GM18511 (cell line): ENCODE measurements at regions not wholly inside any gene's neighbourhood (a gene's known extent, or its start where the extent isn't known, plus 50 kb on each side); places are given as distances from the start of the nearest gene placed in this dataset.

ENCODE experiments used
- ATAC-seq: cut with Tn5 transposase; IDR thresholded peaks from one replicate; pipeline ENCODE4 v1.9.1; 2021; ENCODE audit warnings: mild to moderate bottlenecking, moderate library complexity; ENCODE audit not compliant: unreplicated experiment

DNA sequence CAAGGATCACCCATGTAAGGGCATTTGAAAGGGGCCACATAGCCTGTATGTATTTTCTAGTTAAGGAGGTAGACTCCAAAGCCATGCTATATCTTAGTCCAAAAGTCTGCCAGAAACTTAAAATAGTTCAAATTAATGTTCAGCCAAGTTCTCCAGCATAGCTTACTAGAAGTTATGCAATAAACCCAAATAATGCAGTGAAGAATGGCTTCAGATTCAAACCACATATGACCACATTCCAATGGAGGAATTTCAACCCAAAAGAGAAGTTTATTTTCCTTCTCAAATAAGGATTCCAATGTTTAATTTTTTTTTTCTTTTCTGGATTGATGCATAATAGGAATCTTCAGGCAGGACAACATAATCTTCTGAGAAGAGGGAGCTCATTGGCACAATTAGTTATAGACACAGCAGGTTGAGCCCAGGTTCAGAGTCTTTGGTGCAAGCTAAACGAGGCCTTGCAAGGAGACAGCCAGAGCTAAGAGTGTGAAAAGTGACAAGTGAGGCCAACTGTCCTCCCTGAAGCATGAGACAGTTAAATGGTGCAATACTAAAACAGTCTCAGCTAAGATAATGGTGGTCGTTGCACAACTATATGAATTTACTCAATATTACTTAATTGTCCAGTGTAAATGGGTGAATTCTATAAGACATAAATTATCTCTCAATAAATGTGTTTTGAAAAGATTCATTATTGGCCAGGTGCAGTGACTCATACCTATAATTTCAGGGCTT, 598.8 kb upstream of the CDH4 start:
- no peak for ATAC-seq

DNA sequence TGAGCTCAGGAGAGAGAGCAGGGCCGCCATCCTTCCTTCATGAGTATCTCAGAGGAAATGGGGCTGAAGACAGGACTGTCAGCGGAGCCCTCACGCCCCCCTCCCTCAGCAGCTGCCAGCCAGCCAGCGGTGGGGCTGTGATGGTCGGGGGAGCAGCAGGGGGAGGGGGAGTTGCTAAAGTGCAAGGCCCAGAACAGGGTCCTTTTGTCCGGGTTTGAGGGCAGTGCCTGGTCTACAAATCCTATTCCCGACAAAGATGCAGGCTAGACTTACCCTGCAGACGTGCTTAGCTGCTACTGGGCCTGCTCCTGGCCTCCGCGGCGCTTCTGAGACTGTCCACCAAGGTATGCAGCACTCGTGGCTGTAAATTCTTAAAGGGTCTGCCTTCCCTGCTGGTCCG, 593.4 kb upstream of the CDH4 start:
- ATAC-seq = no peak

DNA sequence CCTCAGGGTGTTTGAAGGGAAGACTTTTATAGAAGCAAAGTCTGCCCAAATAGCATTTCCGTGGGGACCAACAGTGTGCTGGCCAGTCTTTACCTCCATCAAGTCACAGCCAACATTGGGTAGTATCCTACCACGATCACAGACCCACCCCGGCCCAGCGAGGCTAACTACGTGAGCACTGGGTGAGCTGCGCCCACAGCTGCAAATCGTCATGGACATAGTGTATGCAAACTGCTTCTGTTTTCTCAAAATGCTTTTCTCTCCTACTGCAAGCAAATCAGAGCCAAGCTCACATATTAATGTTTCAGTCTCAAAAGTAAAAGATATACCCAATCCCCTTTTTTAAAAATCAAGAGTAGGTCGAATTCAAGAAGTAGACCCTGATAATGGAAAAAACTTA, 592.8 kb upstream of the CDH4 start:
- no peak for ATAC-seq

DNA sequence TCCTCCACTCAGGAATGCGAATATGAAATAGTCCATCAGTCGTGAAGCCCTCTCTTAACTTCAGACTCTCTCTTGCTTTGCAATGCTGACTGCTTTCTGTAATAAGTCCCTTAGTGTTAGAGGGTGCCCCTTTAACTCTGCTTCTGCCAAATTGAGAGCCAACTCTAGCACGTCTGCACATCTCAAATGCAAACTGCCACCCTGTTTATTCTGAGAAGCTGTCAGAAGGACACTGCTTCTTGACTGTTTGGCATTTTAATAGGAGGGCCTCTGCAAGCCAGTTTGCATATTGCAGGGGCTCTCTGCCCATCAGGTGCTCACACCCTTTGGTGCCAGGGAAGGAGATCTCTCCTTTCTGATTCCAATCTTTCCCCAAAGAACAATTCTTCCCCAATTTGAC, 589.8 kb upstream of the CDH4 start:
- ATAC-seq = no peak

DNA sequence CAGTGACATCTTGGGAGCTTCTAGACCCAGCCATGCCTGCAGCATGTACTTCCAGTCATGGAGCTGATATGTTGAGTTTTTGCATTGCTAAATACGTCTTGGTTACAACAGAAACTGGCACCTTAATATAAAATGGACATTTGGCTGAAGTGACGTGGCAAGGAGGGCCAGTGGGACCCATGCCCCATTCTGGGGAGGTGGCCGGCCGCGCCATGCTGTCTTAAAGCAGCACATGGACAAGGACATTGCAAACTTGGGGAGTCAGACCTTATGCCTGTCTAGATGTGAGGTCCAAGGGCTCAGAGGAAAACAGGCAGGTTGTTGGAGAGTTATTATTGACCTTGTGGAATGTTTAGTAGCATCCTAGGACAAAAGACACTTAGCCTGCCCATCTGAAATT, 588.0 kb upstream of the CDH4 start:
- ATAC-seq = no peak

- ATAC-seq = no peak
These were observed 584.4 kb upstream of the CDH4 start for GRCh38 chr20:60667641-60668040.

DNA sequence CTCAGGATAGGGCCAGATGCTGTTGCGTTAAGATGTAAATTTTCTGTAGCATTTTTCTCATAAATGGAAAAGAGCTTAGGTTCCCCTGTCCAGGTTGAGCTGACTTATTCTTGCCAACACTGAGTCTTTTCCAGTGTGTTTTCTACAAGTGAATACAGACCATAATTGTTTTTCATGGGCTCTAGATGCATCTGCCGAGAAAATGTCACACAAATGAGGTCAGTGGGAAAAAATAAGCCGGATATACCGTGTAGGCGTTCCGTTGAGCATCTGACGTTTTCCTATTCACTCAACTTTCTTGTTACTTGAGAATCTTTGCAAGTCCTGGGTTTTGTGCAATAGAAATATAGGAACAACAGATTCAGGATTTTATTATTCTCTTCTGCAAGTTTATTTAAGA, 582.9 kb upstream of the CDH4 start:
- ATAC-seq = no peak

DNA sequence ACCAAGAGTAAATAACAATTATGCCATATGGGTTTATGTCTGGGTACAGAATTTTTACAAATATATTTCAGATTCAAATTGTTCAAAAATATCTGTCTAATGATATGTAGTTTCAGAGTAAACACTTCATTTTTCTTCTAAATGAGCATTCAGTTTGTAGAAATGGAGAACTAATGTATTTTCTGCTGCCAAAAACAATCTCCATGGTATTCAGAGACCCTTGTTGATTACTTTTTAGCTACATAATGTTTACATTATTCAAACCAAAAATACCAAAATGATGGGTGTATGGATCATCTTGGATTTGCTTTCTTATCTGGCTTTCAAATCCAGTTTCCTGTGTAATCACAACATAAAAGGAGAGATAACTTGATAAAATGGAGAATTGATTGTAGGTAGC, 576.0 kb upstream of the CDH4 start:
- ATAC-seq = no peak

DNA sequence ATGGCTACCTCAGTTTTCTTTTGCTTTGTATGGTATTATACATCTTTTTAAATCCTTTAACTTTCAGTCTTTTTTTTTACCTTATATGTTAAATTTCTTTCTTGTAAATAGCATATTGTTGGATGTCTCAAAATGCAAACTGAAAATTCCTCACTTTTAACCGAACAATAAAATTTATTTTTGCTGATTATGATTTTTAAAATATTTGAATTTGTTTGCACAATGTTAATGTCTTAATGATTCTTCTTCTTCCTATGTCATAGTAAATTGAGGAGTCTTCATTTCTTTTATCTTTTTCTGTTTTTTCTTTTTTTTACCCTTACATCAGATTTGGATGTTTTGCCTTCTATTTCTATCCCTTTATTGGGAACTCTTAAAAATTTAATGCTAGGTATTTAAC, 574.2 kb upstream of the CDH4 start:
- no peak for ATAC-seq

GRCh38 chr20:60680554-60680953, 571.5 kb upstream of the CDH4 start:
- no peak for ATAC-seq

DNA sequence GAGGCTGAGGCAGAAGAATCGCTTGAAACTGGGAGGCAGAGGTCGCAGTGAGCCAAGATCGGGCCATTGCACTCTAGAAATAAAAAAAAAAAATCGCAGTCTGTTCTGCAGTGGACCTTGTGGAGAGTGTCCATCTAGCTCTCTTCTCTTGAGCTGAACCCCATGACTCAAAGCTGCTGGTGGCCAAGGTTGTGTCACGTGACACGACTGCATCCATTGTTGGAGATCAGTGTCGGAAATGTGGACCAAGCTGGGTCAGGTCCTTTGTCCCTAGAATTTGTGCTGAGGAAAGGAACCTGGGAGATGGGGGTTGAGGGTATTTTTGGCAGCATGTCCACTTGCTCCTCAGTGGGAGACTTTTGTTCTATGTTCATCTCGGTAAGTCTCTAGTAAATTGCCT, 564.8 kb upstream of the CDH4 start:
- ATAC-seq = no peak

DNA sequence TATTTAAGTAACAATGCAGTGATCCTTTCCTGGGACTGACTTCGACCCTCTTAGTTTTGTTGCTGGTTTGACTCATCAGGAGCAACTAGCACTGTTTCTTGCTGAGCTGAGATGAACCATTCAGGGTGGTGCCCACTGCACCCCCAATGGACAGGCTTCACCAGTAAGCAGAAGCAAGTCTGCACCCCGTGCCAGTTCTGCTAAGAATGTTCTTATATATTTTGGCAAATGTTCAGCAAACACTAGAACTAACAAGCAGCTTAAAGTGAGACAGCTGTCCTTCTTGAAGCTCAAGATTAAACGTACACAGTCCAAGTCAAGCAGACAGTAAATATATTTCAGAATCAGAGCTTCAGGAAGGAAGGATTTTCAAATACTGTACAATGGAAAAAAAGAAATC, 561.3 kb upstream of the CDH4 start:
- no peak for ATAC-seq

- ATAC-seq = no peak
These were observed 560.0 kb upstream of the CDH4 start for GRCh38 chr20:60691966-60692615.

GRCh38 chr20:60693496-60694133, 558.4 kb upstream of the CDH4 start:
- ATAC-seq = no peak

- ATAC-seq = no peak
These were observed 557.3 kb upstream of the CDH4 start for GRCh38 chr20:60694763-60695162.

DNA sequence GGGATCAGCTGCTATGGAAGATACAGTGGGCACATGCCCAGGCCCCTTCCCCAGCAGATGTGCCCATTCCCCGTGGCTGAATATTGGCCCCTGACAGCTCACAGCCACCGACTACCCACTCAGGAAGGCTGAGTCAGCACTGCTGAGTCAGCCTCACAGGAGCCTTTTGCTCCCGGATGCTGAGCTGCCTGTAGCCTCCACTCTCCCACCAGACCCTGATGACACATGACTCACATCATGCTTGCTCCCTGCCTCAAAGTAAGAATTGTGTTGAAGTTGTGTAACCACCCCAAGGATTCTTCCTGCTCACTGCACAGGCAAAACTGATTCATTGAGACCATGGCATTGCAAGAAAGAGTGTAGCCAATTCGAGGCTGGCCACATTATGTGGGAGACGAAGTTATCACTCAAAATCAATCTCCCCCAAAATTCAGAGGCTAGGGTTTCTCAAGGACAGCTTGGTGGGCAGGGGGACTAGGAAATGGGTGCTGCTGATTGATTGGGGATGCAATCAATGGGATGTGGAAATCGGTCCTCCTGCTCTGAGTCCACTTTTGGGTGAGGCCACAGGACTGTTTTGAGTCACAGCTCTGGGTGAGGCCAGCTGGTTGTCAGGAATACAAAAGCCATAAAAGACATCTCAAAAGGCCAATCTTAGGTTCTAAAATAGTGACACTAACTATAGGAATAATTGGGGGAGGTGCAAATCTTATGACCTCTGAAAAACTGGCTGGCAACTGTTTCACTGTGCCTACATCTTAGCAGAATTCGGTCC, 556.6 kb upstream of the CDH4 start:
- ATAC-seq = no peak

DNA sequence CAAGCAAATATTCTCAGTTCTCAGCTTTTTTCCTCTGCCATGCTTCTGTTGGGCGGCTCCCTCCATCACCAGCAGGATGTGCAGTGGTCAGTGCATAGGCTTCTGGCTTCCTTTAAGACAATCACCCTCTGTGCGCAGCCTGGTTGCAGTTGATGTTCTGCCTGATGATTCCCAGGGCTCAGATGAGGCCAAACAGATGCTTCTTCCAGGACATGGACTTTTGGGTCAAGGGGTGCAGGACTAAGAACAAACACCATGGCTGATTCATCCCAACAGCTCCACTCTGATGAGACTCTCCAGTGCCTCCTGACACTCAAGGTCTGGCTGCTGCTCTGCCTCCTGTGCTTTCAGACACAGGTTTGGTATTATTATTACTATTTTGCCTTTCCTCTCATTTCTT, 554.8 kb upstream of the CDH4 start:
- ATAC-seq = no peak

- no peak for ATAC-seq
These were observed 551.3 kb upstream of the CDH4 start for GRCh38 chr20:60700728-60701127.

- ATAC-seq = no peak
These were observed 547.9 kb upstream of the CDH4 start for GRCh38 chr20:60704147-60704546.

DNA sequence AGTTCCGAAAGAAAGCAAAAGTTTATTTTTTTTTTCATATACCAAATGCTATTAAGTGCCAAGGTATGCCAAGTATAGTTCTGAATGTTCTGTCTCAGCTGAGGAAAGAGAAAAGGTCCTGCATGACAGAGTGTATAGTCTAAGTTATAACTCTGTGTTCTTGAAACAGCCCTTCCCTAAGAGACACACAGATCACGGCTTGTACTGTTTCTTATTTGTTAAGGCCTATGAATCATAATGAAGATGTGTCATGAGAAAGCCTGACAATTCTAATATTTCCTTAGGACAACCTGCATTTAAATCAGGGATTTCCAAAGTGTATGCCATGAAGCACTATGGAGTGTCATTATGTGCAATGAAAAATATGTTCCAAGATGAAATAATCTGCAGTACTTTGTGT, 538.7 kb upstream of the CDH4 start:
- ATAC-seq = no peak

GRCh38 chr20:60715172-60715571, 536.9 kb upstream of the CDH4 start:
- no peak for ATAC-seq
